ENCODE measurements at regions not wholly inside any gene's neighbourhood (a gene's known extent, or its start where the extent isn't known, plus 50 kb on each side); places are given as distances from the start of the nearest gene placed in this dataset.

DNA sequence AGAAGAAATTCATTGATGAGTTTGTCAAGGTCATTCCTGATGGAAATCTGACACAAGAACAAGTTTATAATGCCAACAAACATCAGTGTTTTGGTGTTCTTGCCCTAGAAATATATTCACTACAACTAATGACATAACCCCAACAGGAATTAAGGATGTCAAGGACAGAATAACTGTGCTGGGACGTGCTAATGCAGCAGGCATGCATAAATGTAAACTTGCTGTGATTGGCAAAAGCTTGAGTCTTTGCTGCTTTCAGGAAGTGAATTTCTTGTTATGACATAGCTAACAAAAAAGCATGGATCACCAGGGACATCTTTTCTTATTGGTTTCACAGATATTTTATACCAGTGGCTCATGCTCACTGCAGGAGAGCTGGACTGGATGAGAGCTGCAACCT lies 144.6 kb downstream of the KCTD12 start:
- no peak for DNase-seq

- no peak for DNase-seq
Measured at GRCh38 chr13:76741046-76741445, 145.2 kb downstream of the KCTD12 start.

- no peak for DNase-seq
Measured at GRCh38 chr13:76738616-76739015, 147.6 kb downstream of the KCTD12 start.

- no peak for DNase-seq
Measured at GRCh38 chr13:76737526-76737925, 148.7 kb downstream of the KCTD12 start.

- DNase-seq = no peak
Measured at GRCh38 chr13:76735641-76736040, 150.6 kb downstream of the KCTD12 start.

DNA sequence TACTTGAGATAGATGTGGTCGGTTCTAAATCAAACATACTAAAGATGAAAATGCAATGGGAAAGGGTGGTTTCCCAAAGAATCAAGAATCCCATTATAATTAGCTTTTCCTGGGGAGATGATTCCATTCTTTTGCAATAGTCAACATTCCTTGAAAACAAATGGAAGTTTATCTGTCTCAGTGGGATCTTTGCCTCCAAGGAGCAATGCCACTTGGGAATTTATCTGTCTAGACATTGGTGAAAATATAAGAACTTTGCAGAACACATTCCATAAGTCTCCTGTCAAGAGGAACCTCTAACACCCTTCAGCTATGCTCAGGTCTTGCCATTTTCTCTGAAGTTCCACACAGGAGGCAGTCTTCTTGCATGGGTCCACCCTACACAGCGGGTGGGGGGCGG lies 152.5 kb downstream of the KCTD12 start:
- DNase-seq = no peak

GRCh38 chr13:76732367-76732766 lies 153.8 kb downstream of the KCTD12 start:
- DNase-seq = no peak

- no peak for DNase-seq
Measured at GRCh38 chr13:76730220-76730619, 156.0 kb downstream of the KCTD12 start.

DNA sequence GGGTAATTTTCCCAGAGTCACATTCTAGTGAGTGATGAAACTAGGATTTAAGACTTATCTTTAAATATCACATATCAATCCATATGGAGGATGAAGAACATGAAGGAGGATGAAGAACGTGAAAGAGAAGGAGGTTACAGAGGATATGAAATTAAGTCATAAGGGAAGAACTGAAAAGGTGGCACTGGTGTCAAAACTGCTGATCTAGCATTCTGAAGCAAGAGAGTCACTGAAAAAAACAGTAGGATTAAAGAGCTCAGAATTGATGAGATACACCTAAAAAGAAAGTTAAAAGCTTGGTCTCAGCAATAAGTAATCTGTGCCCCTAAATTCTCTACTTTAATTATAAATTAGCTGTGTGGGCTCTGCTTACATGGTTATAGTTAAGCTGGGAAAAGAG lies 156.5 kb downstream of the KCTD12 start:
- DNase-seq = no peak

- DNase-seq = no peak
Measured at GRCh38 chr13:76725896-76726295, 160.3 kb downstream of the KCTD12 start.

- no peak for DNase-seq
Measured at GRCh38 chr13:76725211-76725610, 161.0 kb downstream of the KCTD12 start.

DNA sequence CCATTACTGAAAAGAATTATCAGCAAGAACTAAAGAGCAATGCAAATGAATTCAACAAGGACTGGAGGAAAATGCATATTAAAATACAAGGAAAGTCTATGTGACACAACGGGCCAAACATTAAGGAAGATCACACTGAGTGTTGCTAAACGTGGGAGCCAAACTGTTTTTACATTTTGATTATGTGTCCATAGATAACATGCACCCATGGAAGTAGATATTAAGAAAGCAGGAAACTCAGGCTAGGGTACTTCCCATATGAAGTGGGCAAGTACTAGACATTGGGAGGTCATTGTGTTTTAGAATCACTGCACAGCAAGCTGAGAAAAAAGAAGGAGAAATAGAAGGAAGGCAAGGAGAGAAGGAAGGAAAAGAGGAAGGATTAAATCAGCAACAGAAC lies 161.8 kb downstream of the KCTD12 start:
- no peak for DNase-seq

GRCh38 chr13:76723551-76724232 lies 162.5 kb downstream of the KCTD12 start:
- no peak for DNase-seq

DNA sequence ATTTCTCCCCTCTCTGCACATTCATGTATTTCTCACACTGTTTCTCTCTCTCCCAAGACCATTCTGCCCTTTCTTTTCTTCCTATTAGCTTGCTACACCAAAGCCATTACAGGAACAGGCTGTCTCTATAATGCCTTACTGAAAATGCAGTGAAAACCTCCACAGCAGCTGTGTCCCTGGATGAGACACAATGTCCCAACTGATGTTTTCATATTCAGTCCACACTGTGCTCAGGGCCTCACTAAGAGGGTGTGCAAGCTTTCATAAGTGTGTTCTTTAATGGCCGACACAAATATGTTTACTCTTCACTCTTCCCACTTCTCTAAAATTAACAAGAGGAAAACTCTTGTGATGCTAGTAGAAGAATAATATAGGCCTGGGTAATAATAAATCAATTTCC lies 163.4 kb downstream of the KCTD12 start:
- DNase-seq = no peak

GRCh38 chr13:76720821-76721220 lies 165.4 kb downstream of the KCTD12 start:
- DNase-seq = no peak

DNA sequence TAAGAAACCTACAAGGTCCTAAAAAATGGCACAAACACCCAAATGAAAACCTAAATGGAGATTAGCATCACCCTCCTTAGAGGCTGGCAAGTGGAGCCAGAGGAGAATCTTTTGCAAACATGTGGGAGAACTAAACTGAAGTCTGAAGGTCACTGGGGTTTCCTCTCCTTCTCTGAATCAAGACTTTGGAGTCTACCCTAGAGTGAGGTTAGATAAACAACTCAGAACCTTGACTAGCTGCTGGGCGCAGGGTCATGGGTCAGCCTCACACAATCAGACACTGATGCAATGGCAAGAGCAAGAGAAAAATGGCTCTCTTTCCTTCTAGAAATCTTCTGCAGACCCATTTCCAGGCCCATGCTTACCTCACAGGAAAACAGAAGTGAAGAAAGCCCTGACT lies 165.8 kb downstream of the KCTD12 start:
- DNase-seq = no peak

DNA sequence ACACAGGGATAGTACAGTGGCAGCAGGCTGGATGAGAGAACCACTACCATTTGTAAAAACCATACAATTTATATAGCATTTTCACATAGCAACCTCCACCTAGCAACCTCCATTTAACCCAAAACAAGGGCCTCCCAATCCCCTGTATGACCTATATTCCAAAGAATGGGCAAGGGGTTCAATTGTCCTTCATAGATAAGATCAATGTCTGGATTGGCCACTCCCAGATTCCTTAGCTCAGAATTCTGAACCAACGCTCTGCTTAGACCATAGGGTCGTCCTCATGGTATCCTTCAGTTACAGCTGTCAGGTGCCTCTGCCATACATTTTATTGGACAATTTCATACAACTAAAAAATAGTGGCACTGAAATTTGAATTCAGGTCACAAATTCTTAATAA lies 166.2 kb downstream of the KCTD12 start:
- DNase-seq = no peak

DNA sequence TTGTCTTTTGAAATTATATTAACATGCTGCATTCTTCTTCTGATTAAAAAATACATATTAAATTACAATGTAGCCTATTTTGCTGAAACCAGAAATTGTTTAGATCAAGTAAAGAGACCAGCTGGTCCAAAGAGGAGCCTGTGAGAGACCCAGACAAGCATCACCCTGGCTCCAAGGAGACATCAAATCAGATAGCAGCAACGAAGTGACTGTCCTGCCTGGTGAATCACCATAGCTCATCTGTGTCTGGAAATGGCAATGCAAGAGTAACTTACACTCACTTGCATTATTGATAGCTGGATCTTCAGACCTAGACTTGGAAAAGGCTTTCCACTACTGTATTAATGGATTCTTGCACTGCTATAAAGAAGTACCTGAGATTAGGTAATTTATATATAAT lies 169.1 kb downstream of the KCTD12 start:
- DNase-seq = no peak

GRCh38 chr13:76715621-76716020 lies 170.6 kb downstream of the KCTD12 start:
- no peak for DNase-seq

GRCh38 chr13:76715075-76715474 lies 171.1 kb downstream of the KCTD12 start:
- no peak for DNase-seq

DNA sequence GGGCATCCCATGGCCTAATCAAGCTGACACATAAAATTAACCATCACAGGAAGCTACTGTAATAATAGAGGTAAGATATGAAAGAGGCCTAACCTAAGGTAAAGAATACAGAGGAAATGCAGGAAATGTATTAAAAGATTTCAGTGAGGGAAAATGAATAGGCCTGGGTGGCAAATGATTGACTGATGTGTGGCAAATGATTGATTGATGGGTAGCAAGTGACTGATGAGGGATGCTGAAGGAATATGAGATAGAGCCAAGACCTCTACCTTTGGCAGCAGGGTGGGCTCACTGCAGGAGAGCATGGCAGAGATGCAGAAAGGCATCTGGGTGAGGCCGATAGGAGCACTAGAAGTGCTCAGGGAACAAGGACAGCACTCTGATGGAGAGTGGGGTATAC lies 172.9 kb downstream of the KCTD12 start:
- no peak for DNase-seq

GRCh38 chr13:76711550-76712182 lies 174.5 kb downstream of the KCTD12 start:
- DNase-seq = no peak

GRCh38 chr13:76709851-76710250 lies 176.4 kb downstream of the KCTD12 start:
- no peak for DNase-seq

DNA sequence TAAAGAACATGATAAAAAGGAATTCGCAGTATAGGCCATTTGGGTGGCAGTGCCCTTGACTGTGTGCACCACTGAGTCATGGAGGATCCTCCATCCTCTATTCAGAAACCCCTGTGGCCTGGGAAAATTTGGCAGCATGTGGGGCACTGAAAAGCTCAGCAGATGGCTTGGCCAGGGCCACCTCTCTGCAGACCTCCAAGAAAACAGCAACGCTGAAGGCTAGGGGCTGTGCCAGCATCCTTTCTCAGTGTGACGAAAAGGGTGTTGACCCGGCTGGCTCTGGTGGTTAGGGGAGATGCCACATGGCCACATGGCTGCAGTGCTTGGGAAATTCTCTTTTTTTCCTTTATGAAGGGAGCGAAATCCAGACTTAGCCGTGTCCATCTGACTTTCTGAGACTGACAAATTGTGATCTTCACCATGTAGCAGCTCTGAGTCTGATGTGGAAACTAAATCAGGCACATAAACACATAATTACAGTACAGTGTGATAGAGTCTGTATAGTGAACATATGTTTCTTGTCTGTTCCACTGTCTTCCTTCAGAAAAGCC lies 178.0 kb downstream of the KCTD12 start:
- no peak for DNase-seq

DNA sequence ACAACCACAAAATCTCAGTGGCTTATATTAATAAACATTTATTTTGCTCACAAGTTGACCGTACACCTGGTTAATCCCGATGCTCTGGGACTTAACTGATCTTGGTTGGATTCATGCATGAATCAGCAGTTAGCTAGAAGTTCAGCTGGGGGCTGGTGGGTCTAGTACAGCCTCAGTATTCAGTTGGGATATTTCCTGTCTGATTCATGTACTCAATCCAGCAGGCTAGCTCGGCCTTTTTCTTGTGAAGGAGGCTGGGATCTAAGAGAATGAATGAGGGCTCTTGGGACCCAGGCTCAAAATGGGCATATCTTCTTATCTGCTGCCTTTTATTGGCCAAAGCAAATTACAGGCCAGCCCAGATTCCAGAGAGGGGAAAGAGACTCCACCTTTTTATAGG lies 178.8 kb downstream of the KCTD12 start:
- no peak for DNase-seq
